ENCODE measurements at regions not wholly inside any gene's neighbourhood (a gene's known extent, or its start where the extent isn't known, plus 50 kb on each side); places are given as distances from the start of the nearest gene placed in this dataset.

DNA sequence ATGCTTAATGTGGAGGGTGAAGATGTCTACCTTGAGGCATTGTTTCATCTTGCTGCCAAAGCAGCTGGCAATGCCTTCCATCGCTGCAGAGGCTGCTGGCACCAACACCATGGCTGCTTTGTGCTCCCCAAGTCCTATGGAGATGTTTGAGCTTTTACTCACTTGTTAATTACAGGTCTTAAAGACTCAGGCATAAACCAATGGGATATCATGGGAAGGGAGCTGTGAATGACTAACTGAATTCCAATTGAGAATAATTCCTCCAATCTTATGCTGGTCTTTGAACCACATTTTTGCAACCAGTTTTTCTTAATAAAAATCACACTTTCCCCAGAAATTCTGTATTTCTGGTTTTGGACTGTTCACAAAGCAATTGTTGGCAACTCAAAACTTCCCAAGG lies 762.0 kb downstream of the GBE1 start:
- TF ChIP-seq, protein P1, sequence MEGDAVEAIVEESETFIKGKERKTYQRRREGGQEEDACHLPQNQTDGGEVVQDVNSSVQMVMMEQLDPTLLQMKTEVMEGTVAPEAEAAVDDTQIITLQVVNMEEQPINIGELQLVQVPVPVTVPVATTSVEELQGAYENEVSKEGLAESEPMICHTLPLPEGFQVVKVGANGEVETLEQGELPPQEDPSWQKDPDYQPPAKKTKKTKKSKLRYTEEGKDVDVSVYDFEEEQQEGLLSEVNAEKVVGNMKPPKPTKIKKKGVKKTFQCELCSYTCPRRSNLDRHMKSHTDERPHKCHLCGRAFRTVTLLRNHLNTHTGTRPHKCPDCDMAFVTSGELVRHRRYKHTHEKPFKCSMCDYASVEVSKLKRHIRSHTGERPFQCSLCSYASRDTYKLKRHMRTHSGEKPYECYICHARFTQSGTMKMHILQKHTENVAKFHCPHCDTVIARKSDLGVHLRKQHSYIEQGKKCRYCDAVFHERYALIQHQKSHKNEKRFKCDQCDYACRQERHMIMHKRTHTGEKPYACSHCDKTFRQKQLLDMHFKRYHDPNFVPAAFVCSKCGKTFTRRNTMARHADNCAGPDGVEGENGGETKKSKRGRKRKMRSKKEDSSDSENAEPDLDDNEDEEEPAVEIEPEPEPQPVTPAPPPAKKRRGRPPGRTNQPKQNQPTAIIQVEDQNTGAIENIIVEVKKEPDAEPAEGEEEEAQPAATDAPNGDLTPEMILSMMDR (IDR thresholded peaks at IDR 0.05): no peak
- no peak for TF ChIP-seq POLR2A (IDR thresholded peaks at IDR 0.05)

Measured in testis (tissue), 2 donors.